Left cardiac atrium (tissue), 4 donors: ENCODE measurements at regions not wholly inside any gene's neighbourhood (a gene's known extent, or its start where the extent isn't known, plus 50 kb on each side); places are given as distances from the start of the nearest gene placed in this dataset.

Experiments used
- ATAC-seq, 2 donors: fragments of 200-7000 bp; cut with Tn5 transposase; one replicate each; pipeline ENCODE4 v1.9.1; 2020; ENCODE audit warnings: mild to moderate bottlenecking in 2 of 2, moderate library complexity in 2 of 2
- DNase-seq: peaks from one replicate; pipeline ENCODE4 v3.0.0-alpha.2; 2020
- intact Hi-C, 2 donors: fragments of 100-400 bp; cut with DNase I; formaldehyde crosslinking; loops; one replicate each; pipeline versions ENCODE4 v1.14.1 to v1.15.1; 2022 to 2023
- donor health status: DM: no; HTN: yes; CAD: no.
- donor health status: DM: no; HTN: yes; CAD: no; lungs with severe emphysema.
- donor health status: DM: yes; HTN: yes; CAD: no.
- donor health status: Dilated cardiomyopathy.

- DNase-seq (no peak), ATAC-seq (no peak)
- intact Hi-C loops: no loop called here
Observed at GRCh38 chr10:62709200-62709599, 95.3 kb upstream of the ADO start.

DNA sequence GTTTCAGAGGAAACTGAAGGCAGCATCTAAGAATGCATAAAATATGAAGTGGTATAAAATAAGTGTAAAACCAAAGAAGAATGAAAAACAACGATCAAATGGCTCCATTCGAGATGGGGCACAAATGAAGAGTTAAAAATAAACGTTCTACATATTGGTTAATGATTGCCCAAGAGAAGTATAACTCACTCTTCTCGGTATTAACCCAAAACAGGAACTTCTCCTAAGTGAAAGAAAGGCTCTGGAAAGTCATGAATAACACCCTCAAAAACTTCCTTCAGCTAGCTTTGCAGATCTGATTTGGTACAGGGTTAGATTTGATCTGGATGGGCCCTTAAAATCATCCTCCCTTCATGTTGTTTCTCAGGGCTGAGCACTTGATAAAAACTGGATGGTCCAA, 94.3 kb upstream of the ADO start:
- DNase-seq: no peak
- intact Hi-C loops: no loop called here
- ATAC-seq: no peak

- intact Hi-C loops: no loop called here
- ATAC-seq: no peak
Observed at GRCh38 chr10:62715383-62715782, 89.1 kb upstream of the ADO start.

GRCh38 chr10:62718585-62718984, 85.9 kb upstream of the ADO start:
- intact Hi-C loops: no loop called here
- ATAC-seq (no peak), DNase-seq (no peak)

More at GRCh38 chr10:62715383-62715782, 89.1 kb upstream of the ADO start:
- no peak for DNase-seq

GRCh38 chr10:62719061-62719460, 85.5 kb upstream of the ADO start:
- ATAC-seq (no peak), DNase-seq (no peak)
- intact Hi-C loops: no loop called here

DNA sequence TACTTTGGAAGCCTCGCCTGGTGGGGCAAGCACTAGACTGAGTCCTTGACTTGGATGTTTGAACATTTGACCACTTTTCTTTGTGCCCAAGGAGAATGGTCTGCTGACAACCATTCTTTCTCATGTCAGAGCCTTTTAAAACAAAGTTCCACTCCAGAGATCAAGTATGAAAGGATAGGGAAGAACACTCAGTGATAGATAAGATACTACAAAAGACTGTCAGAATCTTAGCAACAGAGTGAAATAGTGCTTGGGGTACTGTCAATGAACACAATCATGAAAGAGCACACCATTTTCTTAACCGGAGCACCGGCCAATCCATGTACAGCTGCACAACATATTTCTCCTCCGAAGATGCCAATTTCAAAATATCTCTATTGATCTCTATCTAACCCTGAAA, 82.8 kb upstream of the ADO start:
- DNase-seq (no peak), ATAC-seq (no peak)
- intact Hi-C loops: no loop called here

GRCh38 chr10:62723375-62723774, 81.1 kb upstream of the ADO start:
- intact Hi-C loops: no loop called here
- DNase-seq: no peak
- no peak for ATAC-seq

DNA sequence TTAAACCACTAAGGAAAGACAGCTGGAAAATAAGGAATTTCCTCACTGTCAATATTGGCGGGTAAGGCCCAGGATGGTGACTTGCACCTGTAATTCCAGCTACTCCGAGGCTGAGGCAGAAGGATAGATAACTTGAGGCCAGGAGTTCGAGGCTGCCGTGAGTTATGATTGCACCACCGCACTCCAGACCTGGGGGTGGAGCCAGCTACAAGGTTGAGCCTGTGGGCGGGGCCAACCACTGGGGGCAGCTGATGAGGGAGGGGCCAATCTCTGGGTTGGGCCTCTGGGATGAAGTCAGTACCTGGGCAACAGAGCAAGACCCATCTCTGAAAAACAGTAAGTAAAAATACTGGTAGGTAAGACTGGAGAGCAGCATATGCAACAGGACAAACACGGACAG, 80.1 kb upstream of the ADO start:
- intact Hi-C loops: no loop called here
- ATAC-seq (no peak), DNase-seq (no peak)

DNA sequence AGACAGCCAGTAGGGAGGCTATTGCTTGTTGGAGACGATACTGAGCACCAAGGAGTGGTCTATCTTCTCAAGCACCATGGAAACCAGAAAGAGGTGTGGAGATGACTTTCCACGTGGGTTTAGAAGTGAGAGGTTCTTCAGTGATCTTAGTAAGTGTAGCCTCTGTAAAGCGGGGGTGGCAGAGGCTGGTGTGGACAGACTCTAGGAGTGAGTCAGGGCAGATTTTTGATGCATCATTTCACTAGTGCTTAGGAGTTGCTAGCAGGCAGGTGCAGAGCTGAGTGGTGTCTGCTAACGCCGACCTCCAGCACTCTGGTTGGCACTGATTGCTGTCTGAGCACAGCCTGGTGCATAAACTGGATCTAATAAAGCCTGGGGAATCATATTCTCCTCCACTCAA, 78.4 kb upstream of the ADO start:
- DNase-seq (no peak), ATAC-seq (no peak)
- intact Hi-C loops: no loop called here

DNA sequence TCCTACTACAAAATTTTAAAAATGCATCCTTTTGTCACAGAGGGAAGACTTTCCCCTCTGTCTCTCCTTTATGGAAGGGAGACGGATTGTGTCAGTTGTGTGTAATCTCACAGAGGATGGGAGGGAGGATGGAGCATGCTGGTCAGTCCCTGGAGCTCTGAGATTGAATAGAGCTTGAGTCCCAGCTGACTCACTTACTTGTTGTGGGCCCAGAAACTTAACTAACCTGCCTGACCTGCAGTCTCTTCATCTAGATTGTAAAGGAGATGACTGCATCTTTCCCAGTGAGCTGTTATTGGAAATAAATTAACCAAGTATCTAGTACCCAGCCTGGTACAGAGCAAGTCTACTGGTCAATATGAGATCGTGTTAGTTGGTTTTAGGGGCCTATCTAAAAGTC, 77.9 kb upstream of the ADO start:
- intact Hi-C loops: no loop called here
- no peak for ATAC-seq
- no peak for DNase-seq

DNA sequence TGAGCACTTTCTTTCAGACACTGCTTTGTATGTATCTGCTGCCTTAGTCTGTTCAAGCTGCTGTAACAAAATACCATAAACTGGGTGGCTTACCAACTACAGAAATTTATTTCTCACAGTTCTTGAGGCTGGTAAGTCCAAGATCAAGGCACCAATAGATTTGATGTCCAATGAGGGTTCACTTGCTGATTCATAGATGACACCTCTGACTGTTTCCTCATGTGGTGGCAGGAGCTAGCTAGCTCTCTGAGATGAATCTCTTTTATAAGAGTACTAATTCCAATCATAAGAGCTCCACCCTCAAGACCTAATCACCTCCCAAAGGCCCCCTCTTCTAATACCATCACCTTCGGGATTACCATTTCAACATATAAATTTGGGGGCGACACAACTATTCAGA, 76.6 kb upstream of the ADO start:
- intact Hi-C loops: no loop called here
- DNase-seq: no peak
- no peak for ATAC-seq

GRCh38 chr10:62728479-62728878, 76.0 kb upstream of the ADO start:
- intact Hi-C loops: no loop called here
- ATAC-seq (no peak), DNase-seq (no peak)

DNA sequence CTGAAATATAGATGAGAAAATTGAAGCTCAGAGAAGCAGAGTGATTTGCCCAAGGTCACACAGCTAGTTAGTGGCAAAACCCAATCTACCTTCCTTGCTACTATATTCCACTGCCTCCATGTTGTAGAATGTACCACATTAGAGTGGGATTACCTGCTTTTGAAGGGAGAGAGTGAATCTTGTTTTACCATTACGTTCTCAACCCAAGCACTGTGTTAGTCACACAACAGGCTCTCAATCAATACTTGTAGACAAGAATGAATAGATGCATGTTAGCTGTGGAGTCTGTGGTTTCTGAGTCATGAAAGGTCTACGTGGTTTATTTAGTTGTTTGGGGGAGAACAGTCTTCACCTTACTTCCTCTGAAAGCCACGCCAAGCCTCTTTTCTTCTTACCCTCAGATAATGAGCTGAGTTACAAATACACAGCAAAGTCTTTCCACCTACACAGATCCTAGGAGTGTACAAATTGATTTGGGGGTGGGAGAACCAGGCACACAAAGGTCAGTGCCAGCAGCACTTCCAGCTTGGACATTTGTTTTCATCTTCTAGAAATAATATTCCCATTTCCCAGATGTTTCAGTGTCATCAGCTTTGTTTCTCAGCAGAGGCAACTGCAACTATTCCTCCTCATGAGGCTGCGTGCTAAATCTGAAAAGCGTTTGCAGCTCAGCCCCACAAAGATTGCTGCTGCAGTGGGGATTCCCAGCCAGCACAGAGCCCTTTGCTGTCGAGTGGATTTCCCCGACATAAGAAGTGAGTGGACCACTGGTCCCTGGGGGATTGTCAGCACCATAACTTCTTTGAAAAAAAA, 71.5 kb upstream of the ADO start:
- ATAC-seq: peak in 1 of 2 donors; percentile 57
- intact Hi-C loops: no loop called here
- no peak for DNase-seq

GRCh38 chr10:62733654-62734293, 70.7 kb upstream of the ADO start:
- DNase-seq (no peak), ATAC-seq (peak; percentile 71 to 73)
- intact Hi-C loops: no loop called here

GRCh38 chr10:62734781-62735463, 69.6 kb upstream of the ADO start:
- intact Hi-C loops: no loop called here
- DNase-seq (no peak), ATAC-seq (no peak)

DNA sequence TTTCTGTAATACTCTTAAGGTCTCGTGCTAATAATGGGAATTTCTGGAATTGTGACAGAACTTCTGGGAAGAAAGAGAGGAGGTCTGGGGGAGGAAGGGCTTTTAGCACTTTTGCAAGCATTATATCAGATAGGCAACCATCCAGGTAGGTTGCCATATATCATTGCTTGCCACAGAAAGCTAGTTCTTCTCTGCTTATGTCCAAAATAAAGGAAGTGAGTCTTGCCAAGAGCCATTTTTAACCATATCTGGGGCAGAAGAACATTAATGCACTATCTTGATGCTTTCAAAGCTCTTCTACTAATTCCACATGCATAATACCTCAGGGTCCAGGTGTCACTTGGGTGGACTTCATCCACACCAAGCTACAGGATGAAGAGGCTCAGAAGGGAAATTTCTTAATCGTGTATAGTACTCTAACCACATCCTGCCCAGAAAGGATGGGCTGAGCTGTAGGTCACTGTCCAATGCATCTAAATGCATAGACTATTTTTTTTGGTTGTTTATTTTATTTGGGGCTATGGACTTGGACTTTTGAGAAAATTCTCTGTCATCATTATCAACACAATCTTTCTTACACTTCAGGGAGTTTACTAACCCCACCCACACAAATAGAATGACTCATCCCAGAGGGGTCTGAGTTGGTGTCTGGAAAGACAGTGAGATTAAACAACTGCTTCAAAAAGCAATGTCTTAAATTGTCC, 68.9 kb upstream of the ADO start:
- no peak for ATAC-seq
- intact Hi-C loops: no loop called here
- no peak for DNase-seq

GRCh38 chr10:62736168-62736546, 68.4 kb upstream of the ADO start:
- intact Hi-C loops: no loop called here
- DNase-seq: no peak
- no peak for ATAC-seq

DNA sequence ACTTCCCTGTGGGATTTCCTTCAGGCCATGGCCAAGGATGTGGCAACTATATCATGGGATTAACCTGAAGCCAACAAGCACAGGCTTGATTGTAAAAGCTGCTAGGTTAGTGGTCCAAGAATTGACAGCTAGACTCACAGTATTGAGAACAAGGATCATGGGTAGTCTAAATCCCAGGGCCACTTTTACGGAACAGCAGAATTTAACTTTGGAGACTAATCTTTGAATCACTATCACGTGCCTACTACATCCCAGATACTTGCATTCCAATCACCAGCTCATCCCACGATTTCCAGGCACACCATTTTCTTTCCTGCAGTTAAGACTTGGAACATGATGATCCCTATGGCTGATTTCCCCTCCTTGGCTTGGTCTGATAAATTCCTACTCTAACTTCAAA, 65.6 kb upstream of the ADO start:
- no peak for ATAC-seq
- intact Hi-C loops: no loop called here
- no peak for DNase-seq

GRCh38 chr10:62740885-62741745, 63.4 kb upstream of the ADO start:
- ATAC-seq (no peak), DNase-seq (no peak)
- intact Hi-C loops: no loop called here
